Cardiac fibroblast (primary cell): ENCODE measurements at regions not wholly inside any gene's neighbourhood (a gene's known extent, or its start where the extent isn't known, plus 50 kb on each side); places are given as distances from the start of the nearest gene placed in this dataset.

Source experiments
- DNase-seq, 2 donors: peaks; one replicate each; pipeline versions ENCODE4 v3.0.0 to v3.0.0-alpha.2; 2010; ENCODE audit warnings: low read depth in 2 of 2
- H3K4me3 ChIP-seq, 2 donors: replicated peaks in 1 of 2; 1 replicate in 1 of 2; 2 replicates in 1 of 2; pipeline ENCODE4 v1.5.1; 2011; ENCODE audit warnings: low read depth in 2 of 2, low read length in 2 of 2, mild to moderate bottlenecking in 2 of 2, moderate library complexity in 1 of 2
- TF ChIP-seq, protein P1 (sequence below): IDR thresholded peaks from one replicate; pipeline ENCODE4 v1.5.1; 2011; ENCODE audit warnings: low read depth, mild to moderate bottlenecking, low read length, inconsistent platforms

DNA sequence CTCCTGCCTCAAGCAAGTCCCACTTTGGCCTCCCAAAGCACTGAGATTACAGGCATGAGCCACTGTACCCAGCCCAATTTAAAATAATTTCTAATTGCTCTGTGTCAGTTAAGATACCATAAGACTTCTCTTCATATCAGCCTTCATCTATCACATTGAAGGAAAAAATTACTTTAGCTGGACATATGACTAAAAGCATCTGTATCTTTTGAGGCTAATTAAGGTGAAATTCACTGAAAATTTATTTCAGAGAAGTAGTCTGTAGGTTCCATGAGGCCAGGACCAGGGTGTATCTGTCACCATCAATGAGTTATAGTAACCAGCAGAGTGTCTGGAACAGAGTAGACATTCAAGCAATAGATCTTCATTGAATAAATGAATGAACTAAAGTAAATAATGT is 205.2 kb upstream of the PHYHIPL start:
- TF ChIP-seq, protein P1, sequence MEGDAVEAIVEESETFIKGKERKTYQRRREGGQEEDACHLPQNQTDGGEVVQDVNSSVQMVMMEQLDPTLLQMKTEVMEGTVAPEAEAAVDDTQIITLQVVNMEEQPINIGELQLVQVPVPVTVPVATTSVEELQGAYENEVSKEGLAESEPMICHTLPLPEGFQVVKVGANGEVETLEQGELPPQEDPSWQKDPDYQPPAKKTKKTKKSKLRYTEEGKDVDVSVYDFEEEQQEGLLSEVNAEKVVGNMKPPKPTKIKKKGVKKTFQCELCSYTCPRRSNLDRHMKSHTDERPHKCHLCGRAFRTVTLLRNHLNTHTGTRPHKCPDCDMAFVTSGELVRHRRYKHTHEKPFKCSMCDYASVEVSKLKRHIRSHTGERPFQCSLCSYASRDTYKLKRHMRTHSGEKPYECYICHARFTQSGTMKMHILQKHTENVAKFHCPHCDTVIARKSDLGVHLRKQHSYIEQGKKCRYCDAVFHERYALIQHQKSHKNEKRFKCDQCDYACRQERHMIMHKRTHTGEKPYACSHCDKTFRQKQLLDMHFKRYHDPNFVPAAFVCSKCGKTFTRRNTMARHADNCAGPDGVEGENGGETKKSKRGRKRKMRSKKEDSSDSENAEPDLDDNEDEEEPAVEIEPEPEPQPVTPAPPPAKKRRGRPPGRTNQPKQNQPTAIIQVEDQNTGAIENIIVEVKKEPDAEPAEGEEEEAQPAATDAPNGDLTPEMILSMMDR, result no peak

GRCh38 chr10:58971796-58972491 is 204.5 kb upstream of the PHYHIPL start:
- DNase-seq, result no peak
- H3K4me3 ChIP-seq, result no peak overlapping the region
- TF ChIP-seq, protein P1, result no peak

More for the DNA sequence above, 205.2 kb upstream of the PHYHIPL start:
- no peak for DNase-seq
- no peak overlapping the region for H3K4me3 ChIP-seq

GRCh38 chr10:58972576-58973234 is 203.7 kb upstream of the PHYHIPL start:
- TF ChIP-seq, protein P1, result no peak
- H3K4me3 ChIP-seq, result no peak overlapping the region
- DNase-seq, result no peak

- TF ChIP-seq, protein P1, result no peak
- H3K4me3 ChIP-seq, result no peak overlapping the region
- DNase-seq, result no peak
These were observed 203.2 kb upstream of the PHYHIPL start for GRCh38 chr10:58973235-58973595.

DNA sequence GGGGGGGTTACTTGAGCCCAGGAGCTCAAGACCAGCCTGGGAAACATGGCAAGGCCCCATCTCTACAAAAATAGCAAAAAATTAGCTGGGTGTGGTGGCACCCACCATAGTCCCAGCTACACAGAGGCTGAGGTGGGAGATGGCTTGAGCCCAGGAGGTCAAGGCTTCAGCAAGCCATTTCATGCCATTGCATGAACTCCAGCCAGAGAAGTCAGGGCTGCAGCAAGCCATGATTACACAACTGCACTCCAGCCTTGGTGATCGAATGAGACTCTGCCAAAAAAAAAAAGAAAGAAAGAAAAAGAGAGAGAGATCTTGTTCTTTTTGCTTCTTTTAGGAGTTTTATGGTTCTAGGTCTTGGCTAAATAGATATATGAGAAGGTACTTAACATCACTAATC is 200.2 kb upstream of the PHYHIPL start:
- TF ChIP-seq, protein P1, result no peak
- peak in 1 of 2 donors; percentile 9 for DNase-seq
- no peak overlapping the region for H3K4me3 ChIP-seq

DNA sequence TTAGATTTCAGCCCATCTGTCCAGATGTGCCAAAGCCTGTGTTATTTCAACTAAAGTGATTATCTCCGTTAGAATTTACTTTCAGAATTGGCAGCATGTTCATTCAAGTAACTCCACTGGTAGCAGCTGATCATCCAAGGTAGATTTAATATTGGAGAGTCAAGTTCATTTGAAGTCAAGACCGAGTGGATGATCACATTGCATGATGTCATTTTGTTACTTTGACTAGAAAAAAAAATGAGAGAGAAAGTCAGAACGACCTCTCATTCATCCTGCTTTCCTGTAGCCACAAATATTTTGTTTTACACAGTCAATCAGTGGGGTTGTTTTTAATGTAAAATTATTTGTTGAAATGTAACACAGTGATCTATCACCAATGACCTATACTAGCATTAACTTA is 196.7 kb upstream of the PHYHIPL start:
- TF ChIP-seq, protein P1, result no peak
- DNase-seq, result no peak
- no peak overlapping the region for H3K4me3 ChIP-seq
